Cardiac fibroblast (primary cell): ENCODE measurements at regions not wholly inside any gene's neighbourhood (a gene's known extent, or its start where the extent isn't known, plus 50 kb on each side); places are given as distances from the start of the nearest gene placed in this dataset.
"Not testable (repeated sequence)": the region's sequence is repeated elsewhere in the genome, so short reads cannot be mapped to it uniquely, and the experiment has no call there.

Experiments used
- DNase-seq, 2 donors: peaks; one replicate each; pipeline versions ENCODE4 v3.0.0 to v3.0.0-alpha.2; 2010; ENCODE audit warnings: low read depth in 2 of 2
- H3K4me3 ChIP-seq, 2 donors: replicated peaks in 1 of 2; 1 replicate in 1 of 2; 2 replicates in 1 of 2; pipeline ENCODE4 v1.5.1; 2011; ENCODE audit warnings: low read depth in 2 of 2, low read length in 2 of 2, mild to moderate bottlenecking in 2 of 2, moderate library complexity in 1 of 2
- CTCF ChIP-seq: IDR thresholded peaks from one replicate; pipeline ENCODE4 v1.5.1; 2011; ENCODE audit warnings: low read depth, mild to moderate bottlenecking, low read length, inconsistent platforms

- no peak for DNase-seq
- H3K4me3 ChIP-seq: no peak overlapping the region
- TF ChIP-seq CTCF: no peak
Observed at GRCh38 chr1:213492161-213493041, 441.4 kb downstream of the RPS6KC1 start.

- TF ChIP-seq CTCF: no peak
- no peak for DNase-seq
- H3K4me3 ChIP-seq: no peak overlapping the region
Observed at GRCh38 chr1:213499444-213499843, 448.4 kb downstream of the RPS6KC1 start.

GRCh38 chr1:213507472-213508223, 456.6 kb downstream of the RPS6KC1 start:
- H3K4me3 ChIP-seq: no peak overlapping the region
- DNase-seq: no peak
- TF ChIP-seq CTCF: no peak

GRCh38 chr1:213511173-213511572, 460.1 kb downstream of the RPS6KC1 start:
- DNase-seq: no peak
- no peak for TF ChIP-seq CTCF
- H3K4me3 ChIP-seq: no peak overlapping the region

GRCh38 chr1:213512316-213512715, 461.3 kb downstream of the RPS6KC1 start:
- no peak overlapping the region for H3K4me3 ChIP-seq
- no peak for TF ChIP-seq CTCF
- DNase-seq: no peak

GRCh38 chr1:213513006-213513405, 462.0 kb downstream of the RPS6KC1 start:
- no peak for DNase-seq
- no peak overlapping the region for H3K4me3 ChIP-seq
- no peak for TF ChIP-seq CTCF

GRCh38 chr1:213514408-213515179, 463.6 kb downstream of the RPS6KC1 start:
- not testable (repeated sequence) for DNase-seq, H3K4me3 ChIP-seq
